Astrocyte of the cerebellum (primary cell): ENCODE measurements at regions not wholly inside any gene's neighbourhood (a gene's known extent, or its start where the extent isn't known, plus 50 kb on each side); places are given as distances from the start of the nearest gene placed in this dataset.

Experiments used
- DNase-seq: peaks from one replicate; pipeline ENCODE4 v3.0.0-alpha.2; 2011; ENCODE audit warnings: low read depth
- H3K4me3 ChIP-seq: 2 replicates; pipeline ENCODE4 v1.5.1; 2011; ENCODE audit warnings: mild to moderate bottlenecking, low read depth, low read length, moderate library complexity
- in situ Hi-C: cut with HindIII; loops from 2 replicates; pipeline ENCODE4 v1.10.0; 2017; ENCODE audit warnings: low sequenced_read_pairs
- TF ChIP-seq, protein P1 (sequence below): IDR thresholded peaks from 2 replicates; pipeline ENCODE4 v1.5.1; 2012; ENCODE audit warnings: low read length, low read depth, moderate library complexity, mild to moderate bottlenecking; ENCODE audit errors: missing control alignments

- DNase-seq, result no peak
Measured at GRCh38 chr6:147740326-147740725, 231.8 kb downstream of the SAMD5 start.

GRCh38 chr6:147740916-147741315, 232.4 kb downstream of the SAMD5 start:
- DNase-seq, result no peak
- in situ Hi-C loops, result no loop called here
- TF ChIP-seq, protein P1, sequence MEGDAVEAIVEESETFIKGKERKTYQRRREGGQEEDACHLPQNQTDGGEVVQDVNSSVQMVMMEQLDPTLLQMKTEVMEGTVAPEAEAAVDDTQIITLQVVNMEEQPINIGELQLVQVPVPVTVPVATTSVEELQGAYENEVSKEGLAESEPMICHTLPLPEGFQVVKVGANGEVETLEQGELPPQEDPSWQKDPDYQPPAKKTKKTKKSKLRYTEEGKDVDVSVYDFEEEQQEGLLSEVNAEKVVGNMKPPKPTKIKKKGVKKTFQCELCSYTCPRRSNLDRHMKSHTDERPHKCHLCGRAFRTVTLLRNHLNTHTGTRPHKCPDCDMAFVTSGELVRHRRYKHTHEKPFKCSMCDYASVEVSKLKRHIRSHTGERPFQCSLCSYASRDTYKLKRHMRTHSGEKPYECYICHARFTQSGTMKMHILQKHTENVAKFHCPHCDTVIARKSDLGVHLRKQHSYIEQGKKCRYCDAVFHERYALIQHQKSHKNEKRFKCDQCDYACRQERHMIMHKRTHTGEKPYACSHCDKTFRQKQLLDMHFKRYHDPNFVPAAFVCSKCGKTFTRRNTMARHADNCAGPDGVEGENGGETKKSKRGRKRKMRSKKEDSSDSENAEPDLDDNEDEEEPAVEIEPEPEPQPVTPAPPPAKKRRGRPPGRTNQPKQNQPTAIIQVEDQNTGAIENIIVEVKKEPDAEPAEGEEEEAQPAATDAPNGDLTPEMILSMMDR, result no peak
- no peak overlapping the region for H3K4me3 ChIP-seq

More at GRCh38 chr6:147740326-147740725, 231.8 kb downstream of the SAMD5 start:
- in situ Hi-C loops, result no loop called here
- no peak overlapping the region for H3K4me3 ChIP-seq
- TF ChIP-seq, protein P1, result no peak

DNA sequence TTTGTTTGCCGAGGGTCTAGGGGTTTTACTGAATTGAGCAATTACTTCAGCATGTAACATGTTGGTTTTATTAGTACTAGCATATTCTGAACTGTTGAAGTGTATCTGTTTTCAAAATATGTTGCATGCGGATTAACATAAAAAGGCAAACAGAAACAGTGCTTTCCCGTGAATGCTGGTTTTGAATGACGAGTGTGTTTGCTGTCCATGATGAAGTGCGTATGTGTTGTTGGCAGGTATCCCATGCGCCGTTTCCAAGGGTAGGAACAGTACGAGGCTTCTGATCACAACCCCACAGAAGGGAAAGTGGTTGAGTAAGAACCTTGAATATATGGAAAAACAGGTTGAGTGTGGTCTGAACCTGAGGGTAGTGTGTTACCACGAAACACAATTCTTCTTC, 232.9 kb downstream of the SAMD5 start:
- in situ Hi-C loops, result no loop called here
- DNase-seq, result no peak
- no peak overlapping the region for H3K4me3 ChIP-seq
- TF ChIP-seq, protein P1, result no peak

DNA sequence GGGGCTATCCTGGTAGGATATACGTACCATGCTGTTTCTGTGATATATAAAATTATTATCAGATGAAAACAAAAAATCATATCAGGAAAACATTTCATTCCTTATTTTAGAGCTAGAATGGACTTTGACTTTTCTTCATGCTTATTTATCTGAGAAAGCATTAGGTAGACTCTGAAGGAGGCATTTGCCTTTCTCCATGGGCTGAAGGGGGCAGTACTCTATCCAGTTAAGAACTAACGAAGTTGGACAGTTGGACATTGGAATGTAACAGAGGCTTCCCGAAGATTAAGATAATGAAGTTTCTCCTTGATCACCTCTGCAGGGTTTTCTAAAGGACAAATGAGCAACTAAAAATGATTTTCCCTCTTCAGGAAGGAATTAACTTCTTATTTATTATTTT, 233.9 kb downstream of the SAMD5 start:
- DNase-seq, result no peak
- TF ChIP-seq, protein P1, result no peak
- no peak overlapping the region for H3K4me3 ChIP-seq
- in situ Hi-C loops, result no loop called here

DNA sequence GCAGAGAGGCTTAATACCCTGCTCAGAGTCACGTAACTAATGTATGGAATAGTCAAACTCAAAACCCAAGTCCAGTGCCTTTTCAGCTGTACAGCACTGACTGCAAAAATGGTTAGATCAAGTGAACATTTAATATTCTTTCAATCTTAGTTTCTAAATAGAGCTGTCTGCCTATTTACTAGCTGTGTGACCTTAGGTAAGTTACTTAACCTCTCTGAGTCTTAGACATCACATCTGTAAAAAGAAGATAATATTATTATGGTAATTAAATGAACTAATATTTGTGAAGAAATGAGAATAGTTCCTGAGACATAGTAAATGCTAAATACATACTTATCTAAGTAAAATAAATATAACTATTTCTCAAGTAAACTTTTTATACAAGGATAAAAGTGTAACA, 235.5 kb downstream of the SAMD5 start:
- in situ Hi-C loops, result no loop called here
- no peak overlapping the region for H3K4me3 ChIP-seq
- DNase-seq, result no peak
- TF ChIP-seq, protein P1, result no peak

DNA sequence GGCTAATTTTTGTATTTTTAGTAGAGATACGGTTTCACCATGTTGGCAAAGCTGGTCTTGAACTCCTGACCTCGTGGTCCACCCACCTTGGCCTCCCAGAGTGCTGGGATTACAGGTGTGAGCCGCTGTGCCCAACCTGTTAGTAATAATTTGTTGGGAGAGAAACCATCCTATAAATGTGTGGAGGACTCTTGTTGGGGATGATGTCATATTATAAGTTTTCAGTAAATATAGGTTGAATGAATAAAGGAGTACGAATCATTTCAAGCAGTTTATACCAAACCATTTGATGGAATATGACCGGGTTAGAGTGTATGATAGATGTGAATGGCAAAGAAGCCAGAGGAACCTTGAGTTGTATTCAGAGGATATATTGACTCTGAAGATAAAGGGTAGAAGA, 240.8 kb downstream of the SAMD5 start:
- TF ChIP-seq, protein P1, result no peak
- in situ Hi-C loops, result no loop called here
- DNase-seq, result no peak
- no peak overlapping the region for H3K4me3 ChIP-seq

- TF ChIP-seq, protein P1, result no peak
- DNase-seq, result no peak
- in situ Hi-C loops, result no loop called here
- no peak overlapping the region for H3K4me3 ChIP-seq
Measured at GRCh38 chr6:147750413-147750812, 241.9 kb downstream of the SAMD5 start.
